GM12875 (cell line): ENCODE measurements at regions not wholly inside any gene's neighbourhood (a gene's known extent, or its start where the extent isn't known, plus 50 kb on each side); places are given as distances from the start of the nearest gene placed in this dataset.

Experiments
- H3K4me3 ChIP-seq: one replicate; pipeline ENCODE4 v1.5.1; 2011; ENCODE audit warnings: low read depth, low read length, control low read depth
- CTCF ChIP-seq: IDR thresholded peaks from 2 replicates; pipeline ENCODE4 v1.5.1; 2011; ENCODE audit warnings: low read depth, mild to moderate bottlenecking, control low read depth, inconsistent platforms, low read length, moderate library complexity, borderline replicate concordance; ENCODE audit not compliant: insufficient read depth

- no peak overlapping the region for H3K4me3 ChIP-seq
- no peak for TF ChIP-seq CTCF
Measured at GRCh38 chr12:93100610-93101009, 171.5 kb upstream of the EEA1 start.

GRCh38 chr12:93101367-93101766, 172.3 kb upstream of the EEA1 start:
- H3K4me3 ChIP-seq: no peak overlapping the region
- no peak for TF ChIP-seq CTCF

GRCh38 chr12:93102312-93102711, 173.2 kb upstream of the EEA1 start:
- no peak for TF ChIP-seq CTCF
- no peak overlapping the region for H3K4me3 ChIP-seq

GRCh38 chr12:93102744-93103143, 173.6 kb upstream of the EEA1 start:
- no peak overlapping the region for H3K4me3 ChIP-seq

GRCh38 chr12:93103154-93103553, 174.1 kb upstream of the EEA1 start:
- no peak for TF ChIP-seq CTCF
- H3K4me3 ChIP-seq: no peak overlapping the region

More at GRCh38 chr12:93102744-93103143, 173.6 kb upstream of the EEA1 start:
- TF ChIP-seq CTCF: no peak

- no peak for TF ChIP-seq CTCF
- no peak overlapping the region for H3K4me3 ChIP-seq
Measured at GRCh38 chr12:93104535-93104934, 175.4 kb upstream of the EEA1 start.

- no peak for TF ChIP-seq CTCF
- H3K4me3 ChIP-seq: no peak overlapping the region
Measured at GRCh38 chr12:93106910-93107309, 177.8 kb upstream of the EEA1 start.
